ENCODE measurements at regions not wholly inside any gene's neighbourhood (a gene's known extent, or its start where the extent isn't known, plus 50 kb on each side); places are given as distances from the start of the nearest gene placed in this dataset.

DNA sequence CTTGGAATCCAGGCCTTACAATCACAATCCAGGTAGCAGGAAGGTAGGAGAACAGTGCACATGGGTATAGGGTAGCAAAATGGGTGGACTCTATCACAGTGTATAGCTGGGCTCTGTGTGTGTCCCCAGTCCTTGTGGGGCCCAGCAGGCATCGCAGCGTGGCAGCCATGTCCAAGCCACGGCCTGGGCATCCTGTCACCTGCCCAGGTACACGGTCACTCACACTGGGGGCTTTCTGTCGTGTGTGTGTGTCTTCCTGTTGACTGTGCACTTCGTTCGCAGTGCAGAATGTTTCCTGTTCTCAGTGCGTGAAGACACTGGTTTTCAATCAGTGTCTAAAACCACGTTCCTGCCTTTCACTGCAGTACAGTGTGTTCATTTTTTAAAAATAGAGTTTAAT is 523.2 kb upstream of the JARID2 start:
- Histone ChIP-seq H3K4ac (ENCODE audit: low read depth, low read length) (no peak overlapping the region), H3K79me2 (ENCODE audit: insufficient read depth, low read length) (no peaks in the 10 kb centered on the region), H3K27ac (ENCODE audit: insufficient read length, low read depth, low read length) (no peak overlapping the region), H3K27me3 (ENCODE audit: insufficient read depth, low read length) (no peaks in the 10 kb centered on the region), H3K23ac (ENCODE audit: insufficient read length, low read depth, low read length) (no peak overlapping the region), H3K14ac (ENCODE audit: insufficient read depth, low read length) (no peak overlapping the region), H3K79me1 (ENCODE audit: insufficient read depth, low read depth, low read length, poor library complexity, severe bottlenecking) (no peaks in the 10 kb centered on the region), H3K4me1 (ENCODE audit: insufficient read depth, low read length) (peaks cover 3% of the 10 kb centered on the region; the same call in 1 of the 2 replicates), H2BK20ac (ENCODE audit: low read depth, low read length, poor library complexity, severe bottlenecking) (no peak overlapping the region), H3K18ac (ENCODE audit: insufficient read length, low read depth, low read length) (no peak overlapping the region), H2BK12ac (ENCODE audit: insufficient read length, low read depth, low read length) (no peak overlapping the region), H3K9me3 (ENCODE audit: control insufficient read depth, low read depth, low read length) (no peaks in the 10 kb centered on the region), H2AK5ac (ENCODE audit: insufficient read length, low read length) (no peak overlapping the region), H2BK5ac (ENCODE audit: insufficient read length, low read length) (no peak overlapping the region), H4K8ac (replicated peaks; ENCODE audit: insufficient read length, low read depth, low read length) (no peak overlapping the region), H2BK120ac (ENCODE audit: low read depth, low read length, poor library complexity, severe bottlenecking) (no peak overlapping the region), H3K4me2 (ENCODE audit: insufficient read depth, insufficient read length, low read length) (no peak overlapping the region), H2AFZ (ENCODE audit: low read length) (no peak overlapping the region), H4K91ac (ENCODE audit: insufficient read length, low read depth, low read length) (no peak overlapping the region), H4K20me1 (ENCODE audit: control insufficient read depth, insufficient read depth, insufficient read length) (no peaks in the 10 kb centered on the region), H3K9ac (ENCODE audit: extremely low read depth, insufficient read length, low read length) (no peak overlapping the region), H4K5ac (ENCODE audit: insufficient read length, low read depth, low read length) (no peak overlapping the region), H3T11ph (ENCODE audit: low read length) (no peak overlapping the region), H3K23me2 (ENCODE audit: insufficient read length, low read depth, low read length, poor library complexity, severe bottlenecking) (no peaks in the 10 kb centered on the region), H2BK15ac (ENCODE audit: low read depth, low read length) (no peak overlapping the region), H3K56ac (ENCODE audit: insufficient read length, low read depth, low read length) (no peak overlapping the region)
- Mint-ChIP-seq H3K4me1 (peaks cover 5 to 10% of the 10 kb centered on the region in 2 experiments), H3K4me3 (no peak overlapping the region), H3K36me3 (ENCODE audit: insufficient read depth in 1 of 3, low read depth in 3 of 3) (no peaks in the 10 kb centered on the region; a peak in 1 of 7 replicates), H3K27ac (no peak overlapping the region), H3K9me3 (peaks cover 0 to 2% of the 10 kb centered on the region in 2 experiments; a peak in 1 of 5 replicates), H3K27me3 (ENCODE audit: low read depth) (no peaks in the 10 kb centered on the region)
- DNase-seq, result no peak
- TF ChIP-seq, protein P1, sequence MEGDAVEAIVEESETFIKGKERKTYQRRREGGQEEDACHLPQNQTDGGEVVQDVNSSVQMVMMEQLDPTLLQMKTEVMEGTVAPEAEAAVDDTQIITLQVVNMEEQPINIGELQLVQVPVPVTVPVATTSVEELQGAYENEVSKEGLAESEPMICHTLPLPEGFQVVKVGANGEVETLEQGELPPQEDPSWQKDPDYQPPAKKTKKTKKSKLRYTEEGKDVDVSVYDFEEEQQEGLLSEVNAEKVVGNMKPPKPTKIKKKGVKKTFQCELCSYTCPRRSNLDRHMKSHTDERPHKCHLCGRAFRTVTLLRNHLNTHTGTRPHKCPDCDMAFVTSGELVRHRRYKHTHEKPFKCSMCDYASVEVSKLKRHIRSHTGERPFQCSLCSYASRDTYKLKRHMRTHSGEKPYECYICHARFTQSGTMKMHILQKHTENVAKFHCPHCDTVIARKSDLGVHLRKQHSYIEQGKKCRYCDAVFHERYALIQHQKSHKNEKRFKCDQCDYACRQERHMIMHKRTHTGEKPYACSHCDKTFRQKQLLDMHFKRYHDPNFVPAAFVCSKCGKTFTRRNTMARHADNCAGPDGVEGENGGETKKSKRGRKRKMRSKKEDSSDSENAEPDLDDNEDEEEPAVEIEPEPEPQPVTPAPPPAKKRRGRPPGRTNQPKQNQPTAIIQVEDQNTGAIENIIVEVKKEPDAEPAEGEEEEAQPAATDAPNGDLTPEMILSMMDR (conservative IDR thresholded peaks at IDR 0.05), result no peak
- no CpG with 5 or more reads among the region's 9 CpGs for WGBS (ENCODE audit: extremely low coverage, insufficient read length, low lambda C conversion rate)
